NCI-H345 treated with DMSO at 0.1 percent for 48 hours (cell line): ENCODE measurements at regions not wholly inside any gene's neighbourhood (a gene's known extent, or its start where the extent isn't known, plus 50 kb on each side); places are given as distances from the start of the nearest gene placed in this dataset.
"Not testable (repeated sequence)": the region's sequence is repeated elsewhere in the genome, so short reads cannot be mapped to it uniquely, and the experiment has no call there.

Experiments
- DNase-seq: peaks from one replicate; lab custom pipeline; 2025; ENCODE audit not compliant: unreplicated experiment; lab: John Stamatoyannopoulos, UW

GRCh38 chr14:71454010-71454409 is 478.2 kb upstream of the RGS6 start:
- no peak for DNase-seq

DNA sequence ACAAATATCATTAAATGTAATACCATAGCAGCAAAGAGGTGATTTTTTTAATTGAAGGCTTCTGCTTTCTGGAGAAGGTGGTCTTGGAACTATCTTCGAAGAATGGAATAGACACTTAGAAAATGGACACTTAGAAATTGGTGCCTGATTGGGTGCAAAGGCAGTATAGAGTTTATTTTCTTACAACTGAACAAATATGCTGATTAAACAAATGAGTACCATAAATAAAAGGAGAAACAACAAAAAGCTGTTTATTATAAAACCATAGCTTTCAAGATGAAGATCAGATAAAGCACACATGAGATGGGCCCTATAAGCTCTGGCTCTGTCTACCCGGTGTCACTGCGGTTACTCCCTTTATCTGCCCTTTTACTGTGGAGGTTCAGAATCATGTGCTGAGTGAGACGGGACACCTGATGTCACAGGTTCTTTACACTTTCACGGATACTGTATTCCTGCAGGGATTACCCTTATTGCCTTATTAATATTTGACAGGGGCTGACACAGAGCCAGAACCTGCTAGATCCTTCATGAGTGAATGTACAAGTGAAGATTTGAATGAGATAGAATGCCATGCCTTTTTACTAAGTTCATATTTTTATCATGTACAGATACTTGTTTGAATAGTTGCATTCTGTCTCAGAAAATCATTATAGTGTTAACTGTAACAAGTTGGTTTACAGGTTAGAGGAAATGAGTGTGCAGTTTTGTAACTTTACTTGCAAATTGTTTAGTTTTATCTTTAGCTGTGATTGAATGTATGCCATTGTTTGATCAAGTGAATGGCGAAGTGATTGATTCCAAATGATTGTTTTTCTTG is 477.5 kb upstream of the RGS6 start:
- DNase-seq: no peak

- DNase-seq: no peak
Observed at GRCh38 chr14:71460091-71460490, 472.1 kb upstream of the RGS6 start.

DNA sequence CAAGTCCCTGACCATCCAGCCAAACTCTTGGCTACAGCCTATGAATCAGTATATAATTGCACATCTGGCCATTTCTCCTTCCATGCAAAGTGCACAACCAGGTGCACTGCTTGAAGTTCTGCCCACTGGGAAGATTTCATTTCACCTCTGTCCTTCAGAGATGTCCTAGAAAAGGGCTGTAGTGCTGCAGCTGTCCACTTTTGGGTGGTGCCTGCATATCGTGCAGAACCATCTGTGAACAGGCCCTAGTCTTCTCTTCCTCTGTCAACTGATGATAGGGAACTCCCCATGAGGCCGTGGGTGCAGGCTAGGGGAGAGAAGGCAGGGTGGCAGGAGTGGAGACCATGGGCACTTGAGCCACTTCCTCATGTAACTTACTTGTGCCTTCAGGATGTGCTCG is 470.6 kb upstream of the RGS6 start:
- DNase-seq: not testable (repeated sequence)

DNA sequence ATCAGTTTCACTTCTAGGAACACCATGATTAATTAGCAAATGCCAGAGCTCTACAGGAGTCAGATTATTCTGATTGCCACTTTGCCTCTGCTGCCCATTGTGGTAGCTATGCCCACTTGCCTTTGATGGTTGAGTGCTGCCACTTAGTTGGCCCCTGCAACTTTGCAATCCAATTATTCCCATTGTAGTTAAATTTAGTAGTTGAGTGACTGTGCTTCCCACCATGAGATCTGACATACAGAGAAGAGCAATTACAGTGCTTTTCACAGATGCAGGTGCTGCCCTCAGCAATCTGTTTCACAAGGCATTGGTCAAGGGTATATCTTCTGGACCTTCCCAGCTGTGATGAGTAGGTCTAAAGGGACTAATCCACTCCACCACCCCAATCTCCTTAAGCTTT is 468.4 kb upstream of the RGS6 start:
- no peak for DNase-seq

GRCh38 chr14:71464840-71465239 is 467.4 kb upstream of the RGS6 start:
- no peak for DNase-seq

- DNase-seq: no peak
Observed at GRCh38 chr14:71465316-71465715, 466.9 kb upstream of the RGS6 start.

DNA sequence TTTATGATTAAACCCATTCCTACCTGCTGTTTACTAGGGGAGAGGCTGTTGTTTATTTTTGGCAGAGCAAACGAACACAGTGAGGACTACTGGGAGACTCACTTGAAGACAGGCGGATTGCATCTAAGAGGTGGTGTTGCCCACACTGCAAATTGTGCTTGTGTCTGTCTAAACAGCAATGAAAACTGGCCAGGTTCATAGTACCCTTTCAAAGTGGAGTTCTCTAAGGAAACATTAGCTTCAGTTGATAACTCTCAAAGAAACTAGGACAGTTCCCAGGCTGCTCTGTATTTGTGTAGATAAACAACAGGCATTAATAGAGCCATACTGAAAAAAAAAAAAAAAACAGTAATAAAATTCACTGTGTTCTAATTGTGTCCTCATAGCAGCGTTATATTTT is 466.0 kb upstream of the RGS6 start:
- DNase-seq: no peak

DNA sequence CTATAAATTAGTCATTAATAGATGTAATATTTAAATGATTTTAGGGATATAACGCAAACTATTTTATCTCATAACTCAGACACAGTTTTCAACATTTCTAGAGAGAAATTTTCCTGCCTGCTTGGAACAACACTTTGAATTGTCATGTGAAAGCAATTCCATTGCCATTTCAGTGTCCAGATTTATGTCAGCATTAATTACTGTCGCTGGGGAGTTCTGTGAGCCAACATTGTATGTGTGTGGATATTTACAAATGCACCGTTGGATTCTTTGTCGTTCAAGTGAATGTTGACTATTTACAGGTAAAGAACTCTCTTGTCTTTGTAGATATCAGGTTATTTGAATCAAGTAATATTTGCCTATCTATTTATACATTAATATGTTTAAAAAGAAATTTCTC is 465.3 kb upstream of the RGS6 start:
- no peak for DNase-seq

DNA sequence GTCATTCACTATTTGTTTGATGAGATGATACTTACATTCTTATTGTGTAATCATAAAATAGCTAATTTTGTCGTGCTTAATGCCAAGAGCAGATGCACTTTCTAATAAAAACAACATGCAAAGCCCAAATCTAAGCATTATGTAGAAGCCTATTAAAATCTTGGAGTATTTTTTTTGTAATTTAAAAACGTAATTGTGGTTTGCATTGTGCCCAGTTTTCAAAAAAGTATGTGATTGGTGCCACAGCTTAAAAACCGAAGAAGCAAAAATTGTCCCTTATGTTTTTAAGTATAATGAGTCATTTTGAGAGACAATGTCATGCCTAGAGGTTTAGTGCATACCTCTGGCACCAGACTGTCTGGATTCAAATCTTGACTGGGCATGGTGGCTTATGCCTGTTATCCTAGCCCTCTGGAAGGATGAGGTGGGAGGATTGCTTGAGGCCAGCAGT is 464.8 kb upstream of the RGS6 start:
- no peak for DNase-seq

DNA sequence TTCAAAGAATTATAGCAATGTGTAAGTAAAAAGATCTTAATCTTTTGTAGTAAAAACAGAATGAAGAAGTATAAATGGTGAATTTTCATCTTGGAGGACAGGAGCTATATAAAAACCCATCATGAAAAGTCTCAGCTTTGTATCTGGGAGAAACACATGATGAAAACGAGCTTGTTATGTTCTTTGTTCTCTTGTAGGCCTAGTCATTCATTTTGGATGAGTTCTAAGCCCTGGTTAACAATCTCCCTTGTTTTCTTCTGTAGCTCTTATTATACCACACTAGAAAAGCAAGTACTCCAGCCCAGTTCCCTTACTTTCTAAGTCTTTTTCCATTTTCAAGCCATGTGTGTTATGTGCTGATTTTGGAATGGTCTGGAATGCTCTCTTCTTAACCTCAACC is 463.5 kb upstream of the RGS6 start:
- DNase-seq: no peak

DNA sequence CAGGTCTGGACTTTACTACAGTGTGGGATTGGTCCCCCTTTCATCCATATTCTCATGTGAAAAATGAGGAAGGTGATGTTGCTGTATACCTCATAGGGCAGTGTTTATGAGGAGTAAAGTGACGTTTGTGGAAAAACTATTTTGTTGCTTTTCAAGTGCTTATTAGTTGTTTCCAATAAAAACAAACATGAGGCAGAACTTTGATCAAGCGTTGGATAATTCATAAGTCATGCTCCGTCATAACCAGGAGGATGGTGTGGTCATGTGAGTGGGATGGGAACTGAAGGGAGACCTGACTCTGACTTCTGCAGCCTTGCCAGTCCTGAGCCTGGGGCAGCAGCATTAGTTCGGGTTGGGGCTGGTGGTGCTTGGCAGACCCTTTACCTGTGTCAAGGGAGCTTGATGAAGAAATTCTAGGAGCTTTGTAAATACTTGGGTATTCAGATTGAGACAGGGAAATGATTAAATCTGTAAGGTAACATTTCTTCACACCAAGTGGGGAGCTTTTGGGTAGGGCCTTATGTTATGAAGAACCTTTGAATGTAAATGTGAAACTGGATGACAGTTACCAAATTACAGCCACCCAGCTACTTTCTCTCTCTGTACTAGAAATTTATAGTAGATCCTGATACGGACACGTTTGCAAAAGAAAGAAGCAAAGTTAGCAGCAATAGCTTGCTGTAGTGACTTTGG is 462.4 kb upstream of the RGS6 start:
- DNase-seq: no peak

- no peak for DNase-seq
Observed at GRCh38 chr14:71471634-71472355, 460.4 kb upstream of the RGS6 start.

DNA sequence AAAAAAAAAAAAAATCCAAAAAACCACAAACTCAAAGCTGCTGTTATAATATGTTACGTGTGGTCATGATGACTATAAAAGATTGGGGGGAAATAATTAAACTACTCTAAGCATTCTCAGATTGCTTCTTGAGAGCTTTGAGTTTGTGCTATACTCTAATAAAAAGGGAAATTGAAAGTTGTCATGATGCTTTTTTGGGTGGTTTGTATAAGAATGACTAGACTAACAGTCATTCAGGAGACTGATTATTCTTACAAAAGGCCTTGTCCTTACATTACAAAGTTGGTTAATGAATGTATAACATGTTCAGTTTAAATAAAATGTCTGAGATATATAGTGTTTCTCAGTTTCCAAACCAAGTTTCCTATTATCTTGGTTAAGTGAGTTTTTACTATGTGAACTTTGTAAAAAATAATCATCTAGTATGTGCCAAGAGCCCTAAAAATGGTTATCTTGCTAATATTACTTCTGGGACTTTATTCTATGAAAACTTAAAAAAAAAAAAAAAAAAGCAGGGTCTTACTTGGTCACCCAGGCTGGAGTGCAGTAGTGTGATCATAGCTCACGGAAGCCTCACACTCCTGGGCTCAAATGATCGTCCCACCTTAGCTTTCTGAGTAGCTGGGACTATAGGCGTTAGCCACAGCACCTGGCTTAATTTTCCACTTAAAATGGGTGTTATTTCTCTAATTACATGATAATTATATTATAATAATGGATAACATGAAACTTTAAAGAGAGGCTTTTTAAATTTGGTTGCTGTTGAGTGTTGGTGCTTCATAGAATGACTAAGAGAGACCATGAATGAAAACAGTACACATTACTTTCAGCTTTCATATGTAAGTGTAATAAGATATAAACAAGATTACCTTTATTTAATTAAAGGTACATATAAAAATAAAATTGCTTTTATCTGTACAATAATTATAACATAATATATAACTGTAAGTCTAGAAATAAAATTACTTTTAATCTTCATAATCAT is 459.6 kb upstream of the RGS6 start:
- DNase-seq: no peak

DNA sequence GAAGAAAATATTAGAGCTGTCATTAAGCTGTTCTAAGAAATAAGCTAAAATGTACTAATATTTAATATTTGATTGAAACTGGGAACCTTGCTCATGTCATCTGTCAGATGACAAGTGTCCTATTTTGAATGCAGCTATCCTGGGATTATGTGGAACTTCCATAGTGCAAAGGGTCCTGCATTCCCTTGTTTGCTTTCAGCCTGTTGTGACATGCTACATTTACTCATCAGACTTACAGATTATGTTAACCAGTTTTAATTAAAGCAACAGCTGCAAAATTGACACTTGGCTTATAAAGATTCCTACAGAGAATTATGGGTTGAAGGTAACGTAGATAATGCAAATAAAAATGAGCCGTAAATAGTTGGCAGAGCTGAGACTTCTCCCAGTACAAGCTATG is 458.4 kb upstream of the RGS6 start:
- peak; percentile 51 for DNase-seq

GRCh38 chr14:71474301-71475265 is 457.6 kb upstream of the RGS6 start:
- DNase-seq: peak; percentile 88

- DNase-seq: no peak
Observed at GRCh38 chr14:71475916-71476315, 456.3 kb upstream of the RGS6 start.

DNA sequence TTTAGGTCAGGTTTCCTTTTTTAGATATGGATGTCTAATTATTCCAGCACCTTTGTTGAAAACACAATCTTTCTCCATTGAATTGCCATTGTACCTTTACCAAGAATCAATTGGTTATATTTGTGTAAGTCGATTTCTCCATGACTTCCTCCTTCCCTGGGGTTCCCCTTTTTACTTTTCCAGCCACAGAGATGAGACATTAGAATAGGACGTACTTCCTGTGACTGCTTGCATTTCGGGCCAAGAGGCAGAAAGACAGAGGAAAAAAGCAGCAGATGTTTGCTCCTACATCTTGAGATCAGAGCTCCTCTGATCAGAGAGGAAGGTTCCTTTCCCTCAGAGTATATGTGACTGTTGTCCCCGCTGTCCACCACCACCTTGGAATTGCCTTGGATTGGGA is 453.7 kb upstream of the RGS6 start:
- no peak for DNase-seq

- DNase-seq: no peak
Observed at GRCh38 chr14:71481021-71481654, 451.1 kb upstream of the RGS6 start.
